ENCODE measurements at regions not wholly inside any gene's neighbourhood (a gene's known extent, or its start where the extent isn't known, plus 50 kb on each side); places are given as distances from the start of the nearest gene placed in this dataset.

DNA sequence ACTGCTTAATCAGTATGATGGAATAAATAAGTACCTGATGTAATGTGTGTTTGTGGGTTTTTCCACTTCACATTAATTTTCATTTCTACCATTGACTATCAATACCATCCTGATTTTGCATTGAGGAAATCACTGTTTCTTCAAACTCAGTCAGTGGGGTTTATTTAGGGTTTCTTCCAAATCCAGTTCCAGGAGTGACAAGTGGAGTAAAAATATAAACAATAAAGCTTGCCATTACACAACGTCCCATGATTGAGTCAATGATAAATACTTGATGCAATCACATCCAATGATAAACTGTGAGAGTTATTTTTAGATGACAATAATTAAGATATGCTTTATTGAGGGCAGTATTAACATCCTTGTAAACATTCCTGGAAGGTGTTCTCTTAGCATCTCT, 1037.4 kb upstream of the GJE1 start:
- TF ChIP-seq HDAC6 (IDR thresholded peaks at IDR 0.05; ENCODE audit: low read depth, low read length) (no peak), CTCF (IDR thresholded peaks at IDR 0.05 in 2 of 3, conservative IDR thresholded peaks at IDR 0.05 in 1 of 3; ENCODE audit: insufficient read depth in 2 of 3, low read depth in 1 of 3, low read length in 3 of 3) (no peak), RFX5 (IDR thresholded peaks at IDR 0.05; ENCODE audit: low read depth, low read length) (no peak), MCM7 (IDR thresholded peaks at IDR 0.05) (no peak), CBX2 (IDR thresholded peaks at IDR 0.05; ENCODE audit: insufficient read depth, low read length, poor library complexity, severe bottlenecking) (no peak), PURB (CRISPR knock-in tag; IDR thresholded peaks at IDR 0.05; ENCODE audit: low read depth) (no peak), C11orf30 (IDR thresholded peaks at IDR 0.05; ENCODE audit: low read depth) (no peak), PPARD (CRISPR knock-in tag; IDR thresholded peaks at IDR 0.05) (no peak), TAF15 (IDR thresholded peaks at IDR 0.05; ENCODE audit: low read depth, low read length) (no peak), DPF2 (IDR thresholded peaks at IDR 0.05) (no peak), BRF2 (IDR thresholded peaks at IDR 0.05; ENCODE audit: borderline replicate concordance, insufficient read depth, insufficient read length) (no peak), ZNF121 (CRISPR knock-in tag; conservative IDR thresholded peaks at IDR 0.05) (no peak)
- TF ChIP-seq, protein P1, sequence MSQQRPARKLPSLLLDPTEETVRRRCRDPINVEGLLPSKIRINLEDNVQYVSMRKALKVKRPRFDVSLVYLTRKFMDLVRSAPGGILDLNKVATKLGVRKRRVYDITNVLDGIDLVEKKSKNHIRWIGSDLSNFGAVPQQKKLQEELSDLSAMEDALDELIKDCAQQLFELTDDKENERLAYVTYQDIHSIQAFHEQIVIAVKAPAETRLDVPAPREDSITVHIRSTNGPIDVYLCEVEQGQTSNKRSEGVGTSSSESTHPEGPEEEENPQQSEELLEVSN (IDR thresholded peaks at IDR 0.05; ENCODE audit: borderline replicate concordance in 1 of 2, extremely low read depth in 1 of 2, insufficient read depth in 1 of 2, insufficient read length in 1 of 2, low read depth in 1 of 2, low read length in 1 of 2, poor library complexity in 1 of 2, severe bottlenecking in 1 of 2), result no peak
- TF ChIP-seq, protein P2, sequence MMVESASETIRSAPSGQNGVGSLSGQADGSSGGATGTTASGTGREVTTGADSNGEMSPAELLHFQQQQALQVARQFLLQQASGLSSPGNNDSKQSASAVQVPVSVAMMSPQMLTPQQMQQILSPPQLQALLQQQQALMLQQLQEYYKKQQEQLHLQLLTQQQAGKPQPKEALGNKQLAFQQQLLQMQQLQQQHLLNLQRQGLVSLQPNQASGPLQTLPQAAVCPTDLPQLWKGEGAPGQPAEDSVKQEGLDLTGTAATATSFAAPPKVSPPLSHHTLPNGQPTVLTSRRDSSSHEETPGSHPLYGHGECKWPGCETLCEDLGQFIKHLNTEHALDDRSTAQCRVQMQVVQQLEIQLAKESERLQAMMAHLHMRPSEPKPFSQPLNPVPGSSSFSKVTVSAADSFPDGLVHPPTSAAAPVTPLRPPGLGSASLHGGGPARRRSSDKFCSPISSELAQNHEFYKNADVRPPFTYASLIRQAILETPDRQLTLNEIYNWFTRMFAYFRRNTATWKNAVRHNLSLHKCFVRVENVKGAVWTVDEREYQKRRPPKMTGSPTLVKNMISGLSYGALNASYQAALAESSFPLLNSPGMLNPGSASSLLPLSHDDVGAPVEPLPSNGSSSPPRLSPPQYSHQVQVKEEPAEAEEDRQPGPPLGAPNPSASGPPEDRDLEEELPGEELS (CRISPR knock-in tag; IDR thresholded peaks at IDR 0.05; ENCODE audit: borderline replicate concordance), result no peak

Data from K562 (cell line).